Right forelimb (tissue), 1 donor: ENCODE measurements at regions not wholly inside any gene's neighbourhood (a gene's known extent, or its start where the extent isn't known, plus 50 kb on each side); places are given as distances from the start of the nearest gene placed in this dataset.
"Not testable (repeated sequence)": the region's sequence is repeated elsewhere in the genome, so short reads cannot be mapped to it uniquely, and the experiment has no call there.

Experiments
- DNase-seq: peaks from one replicate; pipeline ENCODE4 v3.0.0-alpha.2; 2018

DNA sequence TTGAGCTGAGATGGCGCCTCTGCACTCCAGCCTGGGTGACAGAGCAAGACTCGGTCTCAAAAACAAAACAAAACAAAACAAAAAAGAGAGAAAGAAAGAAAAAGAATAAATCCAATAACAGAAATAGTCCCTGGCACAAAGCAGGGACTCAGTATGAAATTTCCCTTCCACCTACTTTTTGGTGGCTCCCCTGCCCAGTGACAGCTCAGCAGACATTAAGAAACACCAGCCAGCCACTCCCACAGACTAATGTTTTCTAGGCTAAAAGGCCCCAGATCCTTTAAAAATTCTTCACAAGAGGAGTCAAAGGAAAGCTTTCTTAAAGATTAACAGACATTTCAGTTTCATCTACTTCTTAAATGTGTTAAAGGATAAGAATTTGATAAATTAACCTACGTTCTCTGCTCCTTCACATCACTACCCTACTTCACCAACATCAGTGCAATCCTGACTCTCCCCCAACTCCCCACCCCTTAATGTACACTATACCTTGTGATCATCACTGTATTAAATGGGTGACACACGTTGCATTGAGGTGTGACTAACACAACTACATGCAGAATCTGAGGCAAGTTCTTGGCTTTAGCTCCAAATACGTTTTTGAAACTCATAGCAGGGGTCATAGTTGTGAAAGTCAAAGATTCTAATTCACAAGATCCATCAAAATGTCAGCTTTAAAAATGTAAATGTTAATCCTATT is 114.5 kb upstream of the CAV2 start:
- no peak for DNase-seq

DNA sequence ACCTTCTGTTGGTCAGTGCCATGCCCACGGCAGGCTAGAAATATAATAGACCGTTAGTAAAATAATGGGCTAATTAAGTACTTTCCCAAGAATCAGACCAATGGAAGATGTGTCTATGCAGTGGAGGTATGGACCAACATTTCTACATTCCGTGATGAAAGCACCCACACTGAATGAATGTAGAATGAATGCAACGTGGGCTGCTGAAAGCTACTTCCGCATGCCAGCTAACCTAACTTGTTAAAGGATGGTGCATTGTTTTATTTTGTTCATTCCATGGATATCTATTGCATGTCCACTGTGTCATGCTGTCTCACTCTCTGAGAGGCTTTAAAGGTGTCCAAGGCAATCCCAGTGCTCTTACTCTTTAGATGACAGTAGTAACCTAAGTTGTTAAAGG is 112.9 kb upstream of the CAV2 start:
- no peak for DNase-seq

DNA sequence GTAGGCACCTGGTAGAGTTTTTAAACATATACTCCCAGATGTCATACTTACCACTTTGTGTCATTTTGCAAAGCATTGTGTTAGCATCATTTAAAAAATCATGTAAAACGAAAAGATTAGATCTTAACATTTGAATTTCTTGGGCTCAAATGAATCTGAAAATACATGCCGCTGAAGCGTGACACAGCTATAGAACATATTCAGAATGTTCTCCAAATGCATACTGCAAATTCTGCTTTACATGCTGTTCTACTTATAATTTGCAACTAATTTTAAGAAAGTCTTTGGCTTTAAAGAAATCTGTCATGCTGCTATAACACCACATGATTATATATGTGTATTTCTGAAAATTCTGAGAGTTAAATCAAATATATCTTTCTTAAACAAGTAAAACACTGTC is 109.2 kb upstream of the CAV2 start:
- DNase-seq, result no peak

DNA sequence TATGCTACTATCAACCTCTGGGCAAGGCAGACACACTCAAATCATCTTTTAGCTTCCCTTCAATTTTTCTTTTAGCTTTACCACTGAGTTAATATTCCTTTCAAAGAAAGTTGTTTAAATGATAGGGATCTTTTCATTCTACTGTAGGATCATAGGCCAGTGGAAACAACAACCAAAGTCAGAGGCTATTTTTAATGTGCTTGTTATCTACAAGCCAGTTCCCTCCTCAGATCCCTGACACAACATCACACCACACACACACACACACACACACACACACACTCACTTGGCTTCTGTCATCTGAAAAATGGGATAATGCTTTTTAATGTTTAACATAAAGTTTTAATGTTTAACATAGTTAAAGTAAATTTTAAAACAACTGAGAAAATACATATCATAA is 106.7 kb upstream of the CAV2 start:
- no peak for DNase-seq

DNA sequence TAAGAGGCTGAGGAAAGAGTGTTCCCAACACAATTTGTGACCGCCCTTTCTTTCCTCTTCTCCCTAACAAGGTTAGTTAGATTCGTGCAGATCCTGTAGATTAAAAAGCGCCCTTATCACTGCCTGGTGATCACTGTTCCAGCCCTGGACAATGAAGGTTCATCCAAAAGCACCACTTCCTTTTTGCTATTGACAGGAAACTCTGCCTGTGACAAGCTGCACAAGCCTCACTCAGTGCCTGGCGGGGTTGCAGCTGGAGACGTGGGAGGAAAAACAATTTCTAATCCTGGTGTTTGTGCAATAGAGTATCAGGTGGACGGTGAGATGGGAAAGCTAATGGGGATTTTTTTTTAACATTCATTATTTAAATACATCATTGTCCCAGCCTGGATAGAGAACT is 105.9 kb upstream of the CAV2 start:
- no peak for DNase-seq

DNA sequence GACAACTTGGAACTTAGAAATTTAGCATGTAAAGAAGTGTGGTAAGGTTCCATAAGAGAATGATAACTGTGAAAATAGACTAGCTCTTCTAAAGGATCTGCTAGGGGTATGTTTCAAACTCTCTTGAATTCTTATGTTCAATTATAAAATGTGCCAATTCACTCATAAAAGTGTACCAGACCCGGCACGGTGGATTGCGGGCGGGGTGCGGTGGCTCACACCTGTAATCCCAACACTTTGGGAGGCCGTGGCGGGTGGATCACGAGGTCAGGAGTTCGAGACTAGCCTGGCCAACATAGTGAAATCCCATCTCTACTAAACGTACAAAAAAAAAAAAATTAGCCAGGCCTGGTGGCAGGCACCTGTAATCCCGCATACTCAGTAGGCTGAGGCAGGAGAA is 105.4 kb upstream of the CAV2 start:
- no peak for DNase-seq

DNA sequence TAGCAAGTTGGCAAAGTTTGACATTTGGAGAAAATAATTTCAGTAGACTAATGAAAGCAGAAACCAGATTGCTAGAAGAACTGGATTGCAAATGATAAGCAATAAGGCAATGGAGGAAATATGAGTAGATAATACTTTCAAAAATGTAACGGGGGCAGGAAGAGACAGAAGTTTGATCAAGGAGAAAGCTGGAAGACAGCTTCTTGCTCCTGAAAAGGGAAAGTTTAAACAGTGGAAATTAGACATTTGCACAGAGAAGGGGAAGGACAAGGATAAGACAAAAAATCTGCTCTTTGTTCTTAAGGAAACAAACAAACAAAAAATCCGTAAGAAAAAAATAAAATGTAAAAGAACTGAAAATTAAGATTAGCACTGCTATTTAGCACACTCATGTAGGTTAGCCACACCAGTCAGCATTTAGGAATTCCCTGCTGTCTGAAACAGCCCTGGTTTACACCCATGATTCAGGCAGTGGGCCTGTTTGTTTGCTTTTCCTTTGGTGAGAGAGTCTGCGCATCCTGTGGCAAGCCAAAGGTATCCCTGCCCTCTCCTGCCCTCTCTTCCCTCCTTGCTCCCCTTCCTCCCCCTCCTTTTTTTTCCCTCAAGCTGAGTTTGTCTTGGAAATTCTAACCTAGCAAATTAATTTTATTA is 104.3 kb upstream of the CAV2 start:
- no peak for DNase-seq

DNA sequence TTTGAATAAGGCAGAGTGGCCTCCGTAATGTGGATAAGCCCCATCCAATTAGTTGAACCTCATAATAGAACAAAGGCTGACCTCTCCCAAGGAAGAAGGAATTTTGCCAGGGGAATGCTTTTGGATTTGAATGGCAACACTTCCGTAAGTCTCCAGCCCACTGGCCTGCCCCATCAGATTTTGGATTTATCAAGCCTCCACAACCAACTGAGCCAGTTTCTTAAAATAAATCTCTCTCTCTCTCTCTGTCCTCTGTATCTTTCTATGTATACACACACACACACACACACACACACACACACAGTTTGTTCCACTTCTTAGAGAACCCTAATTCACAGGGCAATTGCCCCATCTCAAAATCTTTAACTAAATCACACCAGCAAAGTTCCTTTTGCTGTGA is 100.9 kb upstream of the CAV2 start:
- no peak for DNase-seq

DNA sequence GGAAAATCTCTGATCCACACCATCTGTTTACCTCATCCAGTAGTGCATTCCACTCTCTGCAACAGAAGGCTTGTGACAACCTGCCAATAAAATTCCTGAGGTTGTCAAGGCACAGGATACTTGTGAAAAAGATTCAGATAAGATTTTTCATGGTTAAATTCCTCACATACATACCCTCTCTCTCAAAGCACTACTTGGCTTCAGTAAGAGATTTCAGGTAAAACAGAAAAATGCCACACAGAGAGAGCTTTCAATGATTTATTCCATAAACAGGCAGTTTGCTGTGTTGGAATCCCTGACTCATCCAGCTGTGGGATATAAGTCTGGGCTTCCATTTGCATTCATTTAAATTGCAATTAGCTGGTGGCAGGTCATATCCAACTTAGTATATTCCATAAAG is 99.7 kb upstream of the CAV2 start:
- DNase-seq, result no peak

DNA sequence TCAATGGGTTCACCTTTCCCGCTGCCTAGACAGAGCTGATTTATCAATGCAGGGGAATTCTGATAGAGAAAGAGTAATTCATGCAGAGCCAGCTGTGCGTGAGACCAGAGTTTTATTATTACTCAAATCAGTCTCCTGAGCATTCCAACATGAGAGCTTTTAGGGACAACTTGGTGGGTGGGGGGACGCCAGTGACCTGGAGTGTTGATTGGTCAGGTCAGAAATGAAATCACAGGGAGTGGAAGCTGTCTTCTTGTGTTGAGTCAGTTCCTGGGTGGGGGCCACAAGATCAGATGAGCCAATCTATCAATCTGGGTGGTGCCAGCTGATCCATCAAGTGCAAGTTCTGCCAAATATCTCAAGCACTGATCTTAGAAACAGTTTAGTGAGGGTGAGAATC is 99.0 kb upstream of the CAV2 start:
- DNase-seq, result no peak

DNA sequence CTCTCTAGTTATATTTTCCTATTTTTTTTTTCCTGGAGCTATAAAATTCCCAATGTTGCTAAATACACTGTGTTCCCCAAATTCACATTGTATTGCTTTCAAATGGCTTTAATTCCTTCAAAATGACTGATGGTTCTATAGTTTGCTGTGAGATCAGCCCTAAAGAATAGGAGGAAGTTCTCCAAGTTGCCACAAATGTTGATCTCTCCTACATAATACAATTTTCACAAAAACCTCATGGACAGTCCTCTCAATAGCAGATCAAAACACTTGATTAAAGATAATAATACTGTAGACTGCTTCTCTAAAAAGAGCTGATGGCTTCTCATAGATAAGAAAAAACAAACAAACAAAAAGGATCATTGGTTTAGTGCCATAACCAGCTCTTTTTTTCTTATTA is 97.8 kb upstream of the CAV2 start:
- DNase-seq, result no peak

DNA sequence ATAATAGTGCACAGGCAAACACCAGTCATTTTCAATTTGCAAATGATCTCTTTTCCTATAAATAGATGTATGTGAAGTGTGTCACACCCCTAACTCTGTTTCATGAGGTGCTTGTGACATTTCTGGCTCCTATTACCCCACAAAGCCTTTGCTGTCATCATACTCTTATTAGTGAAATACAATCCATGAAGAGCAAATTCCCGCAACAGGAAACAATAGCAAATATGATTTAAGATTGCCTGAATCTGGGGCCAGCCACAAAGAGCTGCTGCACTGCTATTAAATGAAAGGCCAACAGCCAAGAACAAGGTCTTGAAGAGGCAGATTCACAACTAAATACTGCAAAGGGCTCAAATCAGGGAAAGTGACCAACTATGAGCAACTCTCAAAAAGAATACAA is 96.3 kb upstream of the CAV2 start:
- DNase-seq, result no peak

DNA sequence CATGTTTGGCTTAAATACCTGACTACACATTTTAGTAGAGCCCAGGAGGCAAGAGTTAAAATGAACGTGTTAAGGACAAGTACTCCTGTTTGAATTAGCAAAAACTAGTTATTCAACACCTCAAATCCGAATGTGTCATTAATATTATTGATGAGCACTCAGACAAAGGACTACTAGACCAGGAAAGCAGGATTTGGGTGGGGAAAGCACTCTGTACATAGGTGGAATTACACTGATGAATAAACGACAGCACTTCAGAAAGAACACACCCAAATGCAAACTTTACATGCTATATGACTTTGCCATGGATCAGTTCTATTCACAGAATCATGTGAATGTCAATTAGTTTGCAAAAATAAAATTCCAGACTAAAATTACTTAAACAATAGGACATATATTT is 95.1 kb upstream of the CAV2 start:
- no peak for DNase-seq

DNA sequence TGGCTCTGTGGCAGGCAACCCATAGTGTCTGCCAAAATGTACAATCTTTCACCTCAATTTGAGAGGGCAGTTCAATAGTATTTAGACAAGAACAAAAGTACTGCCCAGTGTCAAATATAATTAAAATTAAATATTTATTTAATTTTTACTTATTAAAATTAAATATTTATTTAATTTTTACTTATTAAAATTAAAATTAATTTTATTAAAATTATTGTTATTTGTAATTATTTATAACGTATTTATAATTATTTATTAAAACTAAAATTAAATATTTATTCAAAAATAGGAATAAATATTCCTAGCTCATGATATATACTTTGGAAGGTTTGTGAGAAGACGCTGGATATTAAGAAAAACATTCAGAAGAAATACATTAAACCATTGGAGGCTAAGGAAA is 93.7 kb upstream of the CAV2 start:
- no peak for DNase-seq

DNA sequence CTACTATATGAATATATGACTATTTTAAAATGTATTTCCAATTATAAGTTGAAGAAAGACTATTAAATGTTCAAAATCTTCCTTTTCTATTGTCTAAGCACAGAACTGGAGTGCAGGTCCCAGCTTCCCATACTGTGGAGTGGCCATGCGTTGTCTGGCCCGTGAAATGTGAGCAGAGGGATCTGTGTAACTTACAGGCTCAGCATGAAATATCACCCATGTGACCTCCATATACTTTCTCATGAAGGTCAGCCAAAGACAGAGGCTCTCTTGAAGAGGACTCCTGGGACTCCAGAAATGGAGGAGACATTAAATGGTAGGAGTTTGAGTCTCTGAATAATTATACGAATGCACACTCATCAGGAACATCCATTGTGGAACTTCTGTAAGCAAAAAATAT is 92.4 kb upstream of the CAV2 start:
- DNase-seq, result no peak

DNA sequence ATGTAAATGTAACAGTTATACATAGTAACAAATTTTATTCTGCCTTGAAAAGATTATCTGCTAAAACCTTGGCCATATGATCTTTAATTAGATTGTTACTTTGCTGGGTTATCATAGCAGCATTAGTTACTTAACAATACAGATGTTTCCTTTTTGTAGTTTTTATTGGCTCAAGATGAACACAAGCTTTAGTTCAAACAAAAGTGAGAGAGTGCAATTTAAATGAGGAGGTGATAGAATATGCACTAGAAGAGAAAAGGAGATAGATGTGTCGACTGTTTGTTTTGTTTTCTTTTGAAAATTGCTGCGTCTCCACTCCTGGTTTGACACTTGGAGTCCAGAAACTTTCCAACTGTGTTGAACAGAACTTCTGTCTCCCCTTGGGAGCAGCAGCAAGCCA is 91.4 kb upstream of the CAV2 start:
- no peak for DNase-seq

DNA sequence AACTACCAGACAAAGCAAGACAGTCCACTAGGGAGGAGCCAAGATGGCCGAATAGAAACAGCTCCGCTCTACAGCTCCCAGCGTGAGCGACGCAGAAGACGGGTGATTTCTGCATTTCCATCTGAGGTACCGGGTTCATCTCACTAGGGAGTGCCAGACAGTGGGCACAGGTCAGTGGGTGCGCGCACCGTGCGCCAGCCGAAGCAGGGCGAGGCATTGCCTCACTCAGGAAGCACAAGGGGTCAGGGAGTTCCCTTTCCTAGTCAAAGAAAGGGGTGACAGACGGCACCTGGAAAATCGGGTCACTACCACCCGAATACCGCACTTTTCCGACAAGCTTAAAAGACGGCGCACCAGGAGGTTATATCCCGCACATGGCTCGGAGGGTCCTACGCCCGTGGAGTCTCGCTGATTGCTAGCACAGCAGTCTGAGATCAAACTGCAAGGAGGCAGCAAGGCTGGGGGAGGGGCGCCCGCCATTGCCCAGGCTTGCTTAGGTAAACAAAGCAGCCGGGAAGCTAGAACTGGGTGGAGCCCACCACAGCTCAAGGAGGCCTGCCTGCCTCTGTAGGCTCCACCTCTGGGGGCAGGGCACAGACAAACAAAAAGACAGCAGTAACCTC is 90.6 kb upstream of the CAV2 start:
- DNase-seq, result not testable (repeated sequence)

DNA sequence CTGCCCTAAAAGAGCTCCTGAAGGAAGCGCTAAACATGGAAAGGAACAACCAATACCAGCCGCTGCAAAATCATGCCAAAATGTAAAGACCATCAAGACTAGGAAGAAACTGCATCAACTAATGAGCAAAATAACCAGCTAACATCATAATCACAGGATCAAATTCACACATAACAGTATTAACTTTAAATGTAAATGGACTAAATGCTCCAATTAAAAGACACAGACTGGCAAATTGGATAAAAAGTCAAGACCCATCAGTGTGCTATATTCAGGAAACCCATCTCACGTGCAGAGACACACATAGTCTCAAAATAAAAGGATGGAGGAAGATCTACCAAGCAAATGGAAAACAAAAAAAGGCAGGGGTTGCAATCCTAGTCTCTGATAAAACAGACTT is 88.8 kb upstream of the CAV2 start:
- not testable (repeated sequence) for DNase-seq

DNA sequence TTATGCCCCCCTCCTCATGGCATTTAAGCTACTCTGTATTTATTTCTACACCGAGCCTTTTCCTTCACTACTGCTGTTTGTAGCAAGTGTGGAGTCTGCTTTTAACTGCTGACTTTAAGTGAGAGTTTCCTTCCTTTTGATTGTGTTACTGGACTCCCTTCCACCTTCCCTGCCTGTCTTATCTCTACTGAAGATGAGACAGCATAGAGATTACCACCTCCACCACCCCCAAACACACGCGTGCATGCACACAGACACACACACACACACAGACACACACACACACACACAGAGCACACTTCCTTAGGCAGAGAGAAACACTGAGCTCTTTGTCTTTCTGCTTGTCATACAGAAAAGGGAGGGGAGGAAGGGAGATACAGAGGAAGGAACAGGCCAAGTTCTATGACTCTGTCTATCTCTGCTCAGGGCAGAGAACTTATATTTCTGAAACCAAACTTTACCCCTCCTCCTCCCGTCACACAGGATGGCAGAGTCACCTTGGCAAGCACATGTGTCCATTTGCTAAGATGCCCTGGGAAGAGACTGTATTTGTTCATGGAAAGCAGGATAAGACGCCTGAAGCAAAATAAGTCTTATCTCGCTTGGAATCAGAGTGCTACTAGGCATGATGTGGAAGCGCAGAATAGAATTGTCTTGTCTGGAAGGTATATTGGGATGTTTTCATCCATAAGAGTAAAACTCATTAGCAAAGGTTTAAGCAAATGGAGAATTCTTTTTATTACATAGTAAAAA is 81.8 kb upstream of the CAV2 start:
- DNase-seq, result no peak

DNA sequence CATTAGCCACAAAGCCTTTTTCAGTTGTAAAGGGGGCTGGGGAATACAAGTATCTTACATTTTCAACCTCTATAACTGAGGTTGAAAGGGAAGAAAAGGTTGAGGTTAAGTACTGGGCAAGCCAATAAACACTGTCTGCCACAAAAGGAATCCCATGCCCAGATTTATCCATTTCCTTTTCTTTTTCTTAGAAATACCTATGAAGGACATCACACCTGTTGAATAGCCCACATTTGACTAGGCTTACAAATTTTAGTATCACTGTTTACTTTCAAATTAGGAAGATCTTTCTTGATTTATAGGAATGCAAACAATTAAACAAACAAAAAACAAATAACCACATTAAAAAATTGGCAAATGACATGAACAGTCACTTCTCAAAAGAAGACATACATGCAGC is 81.0 kb upstream of the CAV2 start:
- DNase-seq, result no peak

DNA sequence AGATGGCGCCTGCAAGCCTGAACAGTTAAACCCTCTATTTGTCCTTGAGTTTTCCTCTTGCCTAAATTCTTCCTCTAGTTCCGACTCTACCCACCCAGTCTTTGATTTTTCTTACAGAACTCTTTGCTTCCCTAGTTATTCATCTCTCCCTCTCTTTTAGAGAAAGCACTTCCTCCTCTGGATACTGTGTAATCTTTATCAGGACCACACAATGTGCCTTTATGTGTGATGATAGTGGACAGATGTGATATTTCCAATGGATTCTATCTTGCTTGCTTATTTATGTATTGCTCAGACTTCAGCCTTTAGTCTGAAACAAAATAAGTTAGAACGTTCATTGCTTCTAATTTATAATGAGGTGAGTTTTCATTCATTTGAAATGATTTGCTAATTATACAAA is 79.5 kb upstream of the CAV2 start:
- no peak for DNase-seq

DNA sequence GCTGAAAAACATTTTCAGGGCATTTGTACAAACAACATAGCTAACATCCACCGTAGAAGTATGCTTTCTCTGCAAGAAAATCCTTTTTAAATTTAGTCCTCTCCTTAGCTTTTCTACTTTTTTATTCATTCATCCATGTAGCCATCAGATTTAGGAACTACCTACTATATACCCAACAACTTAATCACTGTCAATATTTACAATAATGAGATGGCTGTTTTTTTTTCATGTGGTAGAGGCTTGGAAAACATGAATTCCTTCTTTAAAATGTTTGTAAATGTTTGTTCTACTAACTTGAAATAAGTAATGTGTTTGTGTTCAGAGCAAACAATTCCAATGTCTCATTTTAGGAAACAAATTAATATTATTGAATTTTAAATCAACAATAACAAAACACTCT is 78.2 kb upstream of the CAV2 start:
- DNase-seq, result no peak

DNA sequence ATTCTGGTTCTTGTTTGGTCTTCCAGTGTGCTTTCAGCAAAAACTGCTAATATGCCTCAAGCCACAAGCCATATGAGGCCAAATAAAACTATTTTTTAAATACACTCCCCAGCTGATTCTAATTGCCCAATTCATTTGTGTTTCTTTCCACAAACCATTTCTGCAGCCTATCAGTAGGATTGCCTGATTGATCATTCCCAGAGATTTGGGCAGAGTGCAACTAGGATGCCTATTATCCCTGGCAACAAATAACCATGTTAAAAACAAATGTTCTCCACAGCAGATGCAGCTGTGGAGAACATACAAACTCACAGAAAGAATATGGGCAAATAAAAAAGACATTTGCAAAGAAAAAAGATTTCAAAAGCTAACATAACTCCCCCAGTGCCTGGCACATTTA is 76.9 kb upstream of the CAV2 start:
- DNase-seq, result no peak

DNA sequence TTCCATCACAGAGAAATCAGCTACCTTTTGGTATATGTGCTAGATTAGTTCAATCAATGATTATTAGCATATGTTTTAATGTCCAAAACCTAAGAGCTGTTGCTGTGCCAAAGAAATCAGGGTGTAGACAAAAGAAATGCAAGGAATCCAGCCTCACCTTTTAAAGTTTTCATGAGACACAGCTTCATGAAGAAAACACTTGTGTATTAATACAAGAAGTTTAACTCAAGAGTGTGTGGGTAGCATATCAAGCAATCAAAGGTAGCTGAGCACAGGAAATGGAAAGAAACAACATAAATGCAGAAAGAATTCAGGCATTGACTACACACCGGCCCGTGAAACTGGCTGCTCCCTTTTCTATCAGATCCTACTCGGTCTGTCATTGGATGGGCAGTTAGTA is 76.0 kb upstream of the CAV2 start:
- DNase-seq, result no peak
